ENCODE measurements at regions not wholly inside any gene's neighbourhood (a gene's known extent, or its start where the extent isn't known, plus 50 kb on each side); places are given as distances from the start of the nearest gene placed in this dataset.

DNA sequence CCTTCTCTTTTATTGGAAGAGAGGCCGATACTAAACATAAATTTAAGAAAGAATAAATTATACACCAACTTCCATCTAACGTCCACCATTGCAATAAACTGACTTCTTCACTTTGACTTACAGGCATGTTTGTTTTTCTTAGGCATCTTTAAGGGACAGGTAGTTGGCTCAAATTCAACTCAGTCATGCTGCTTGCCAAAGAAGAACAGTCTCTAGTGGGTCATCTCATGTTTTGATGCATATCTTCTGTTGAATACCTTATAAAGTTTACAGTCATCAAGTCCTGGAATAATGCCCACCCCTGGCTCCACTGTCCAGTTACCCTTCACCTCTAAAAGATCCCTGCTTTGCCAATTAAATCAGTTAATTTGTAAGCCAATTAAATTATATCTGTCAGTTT is 328.2 kb upstream of the GRAMD2B start:
- H3K4me1 Mint-ChIP-seq (ENCODE audit: low read depth): no peaks in the 10 kb centered on the region
- H3K27ac Mint-ChIP-seq: no peak overlapping the region
- POLR2A ChIA-PET: no interaction called here
- peaks cover 14% of the 10 kb centered on the region for H3K9me3 Mint-ChIP-seq
- H3K36me3 Mint-ChIP-seq: no peaks in the 10 kb centered on the region
- no peak overlapping the region for H3K4me3 Mint-ChIP-seq
- CTCF ChIA-PET: no interaction called here
- DNase-seq: no peak
- intact Hi-C loops (cut with micrococcal nuclease): no loop called here
- no peaks in the 10 kb centered on the region for H3K27me3 Mint-ChIP-seq

DNA sequence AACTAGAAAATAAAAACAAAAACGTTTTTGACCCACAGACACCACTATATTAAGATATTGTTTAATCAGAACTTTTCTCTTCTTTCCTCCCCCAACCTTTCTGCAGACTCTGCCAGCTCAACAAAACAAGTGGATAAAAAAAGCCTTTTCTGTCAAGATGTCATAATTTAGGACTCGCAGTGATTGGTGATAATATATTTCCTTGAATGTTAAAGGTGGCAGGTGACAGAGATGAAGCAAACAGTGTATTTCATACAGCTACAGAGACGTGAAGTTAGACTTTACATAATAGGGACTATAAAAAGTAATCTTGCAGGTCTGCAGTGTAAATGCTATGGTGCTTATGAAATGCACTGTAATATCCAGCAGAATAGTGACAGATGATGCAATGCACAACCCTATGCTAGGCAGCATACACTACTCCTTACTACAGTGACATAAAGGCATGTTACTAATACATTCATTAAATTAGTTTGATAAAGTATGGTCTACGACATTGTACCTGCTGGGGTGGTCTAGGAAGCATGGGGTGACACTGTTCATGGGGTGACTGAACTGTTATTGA is 326.7 kb upstream of the GRAMD2B start:
- ChIA-PET CTCF (no interaction called here), POLR2A (no interaction called here)
- Mint-ChIP-seq H3K36me3 (no peaks in the 10 kb centered on the region), H3K4me1 (ENCODE audit: low read depth) (no peaks in the 10 kb centered on the region), H3K27me3 (no peaks in the 10 kb centered on the region), H3K9me3 (peaks cover 7% of the 10 kb centered on the region), H3K4me3 (no peak overlapping the region), H3K27ac (no peak overlapping the region)
- intact Hi-C loops (cut with micrococcal nuclease): no loop called here
- DNase-seq: no peak

DNA sequence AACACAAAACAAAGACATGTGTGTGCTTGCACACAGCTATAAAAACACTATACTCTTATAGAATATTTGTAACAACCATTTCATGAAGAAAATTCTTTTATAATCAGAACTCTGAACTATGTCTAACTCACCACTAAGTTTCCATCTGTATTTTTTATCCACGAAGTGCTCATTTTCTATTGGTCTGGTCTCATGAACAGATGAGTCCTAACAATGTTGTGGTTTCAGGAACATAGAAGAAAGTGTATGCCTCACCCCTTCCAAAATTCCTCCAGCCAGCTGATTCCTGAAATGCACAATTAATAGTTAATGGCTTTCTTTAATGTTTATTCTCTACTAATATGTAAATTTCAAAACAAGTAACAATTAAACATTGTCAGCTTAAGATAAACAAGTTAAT is 325.3 kb upstream of the GRAMD2B start:
- Mint-ChIP-seq H3K4me3 (no peak overlapping the region), H3K27me3 (no peaks in the 10 kb centered on the region), H3K4me1 (ENCODE audit: low read depth) (no peaks in the 10 kb centered on the region), H3K36me3 (no peaks in the 10 kb centered on the region), H3K9me3 (peaks cover 4% of the 10 kb centered on the region), H3K27ac (no peak overlapping the region)
- intact Hi-C loops (cut with micrococcal nuclease): no loop called here
- ChIA-PET CTCF (no interaction called here), POLR2A (no interaction called here)
- DNase-seq: no peak

DNA sequence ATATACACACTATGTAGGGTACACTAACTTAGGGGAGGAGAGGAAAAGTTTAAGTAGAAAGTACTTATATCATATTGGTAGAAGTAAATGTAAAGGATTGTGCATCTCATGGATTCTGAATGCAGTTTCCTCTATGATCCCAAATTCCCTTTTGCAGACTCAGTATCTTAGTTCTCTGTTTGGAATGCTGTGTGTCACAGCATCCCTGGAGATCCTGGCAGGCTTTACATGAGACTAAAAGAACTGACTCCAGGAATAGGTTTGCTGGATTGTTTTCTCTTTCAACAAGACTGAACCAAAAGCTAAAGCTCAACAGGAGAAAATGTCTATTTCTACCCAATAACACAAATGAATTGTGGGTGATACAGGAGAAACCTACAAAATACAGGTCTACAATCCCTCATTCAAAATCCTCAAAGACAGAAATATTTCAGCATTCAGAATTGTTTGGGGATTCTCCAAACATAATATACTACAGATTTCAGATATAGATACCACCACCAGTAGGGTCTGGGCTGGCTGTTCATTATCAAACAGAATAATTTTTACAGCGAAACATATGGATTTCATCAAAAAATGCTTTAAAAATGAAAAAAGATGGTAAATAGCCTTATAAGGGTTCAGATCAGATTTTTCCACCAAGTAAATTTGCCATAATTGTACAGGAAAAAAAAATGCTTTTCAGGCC is 324.7 kb upstream of the GRAMD2B start:
- Mint-ChIP-seq H3K9me3 (peaks cover 4% of the 10 kb centered on the region), H3K27me3 (no peaks in the 10 kb centered on the region), H3K4me1 (ENCODE audit: low read depth) (no peaks in the 10 kb centered on the region), H3K27ac (no peak overlapping the region), H3K36me3 (no peaks in the 10 kb centered on the region), H3K4me3 (no peak overlapping the region)
- ChIA-PET POLR2A (interaction anchor here (0.5 kb wide), 1 partner anchor 418 kb away, joined by 4 read pairs; no protein-coding TSS in a partner anchor), CTCF (no interaction called here)
- DNase-seq: no peak
- intact Hi-C loops (cut with micrococcal nuclease): no loop called here

DNA sequence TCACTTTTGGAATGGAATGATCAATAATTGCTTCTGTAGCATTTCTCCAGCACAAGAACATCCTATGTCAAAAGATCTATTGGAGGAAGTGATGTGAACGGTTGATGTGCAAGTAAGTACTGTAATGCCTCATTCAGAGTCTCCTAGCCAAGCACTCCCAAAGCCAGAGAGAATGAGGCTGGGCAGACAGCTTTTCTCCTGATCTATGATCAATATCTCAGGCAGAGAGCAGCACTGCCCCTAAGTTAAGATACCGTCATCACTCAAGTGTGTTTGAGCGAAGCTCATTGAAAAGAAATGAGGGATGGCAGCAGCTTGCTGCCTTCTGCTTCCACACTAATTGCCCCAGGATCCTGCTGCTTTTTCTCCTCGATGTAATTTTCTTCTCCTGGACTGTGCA is 324.1 kb upstream of the GRAMD2B start:
- intact Hi-C loops (cut with micrococcal nuclease): no loop called here
- H3K27ac Mint-ChIP-seq: no peak overlapping the region
- ChIA-PET POLR2A (interaction anchor here (0.5 kb wide), 1 partner anchor 418 kb away, joined by 4 read pairs; no protein-coding TSS in a partner anchor), CTCF (no interaction called here)
- H3K4me1 Mint-ChIP-seq (ENCODE audit: low read depth): no peaks in the 10 kb centered on the region
- H3K4me3 Mint-ChIP-seq: no peak overlapping the region
- H3K9me3 Mint-ChIP-seq: peaks cover 4% of the 10 kb centered on the region
- no peak for DNase-seq
- no peaks in the 10 kb centered on the region for H3K27me3 Mint-ChIP-seq
- no peaks in the 10 kb centered on the region for H3K36me3 Mint-ChIP-seq

DNA sequence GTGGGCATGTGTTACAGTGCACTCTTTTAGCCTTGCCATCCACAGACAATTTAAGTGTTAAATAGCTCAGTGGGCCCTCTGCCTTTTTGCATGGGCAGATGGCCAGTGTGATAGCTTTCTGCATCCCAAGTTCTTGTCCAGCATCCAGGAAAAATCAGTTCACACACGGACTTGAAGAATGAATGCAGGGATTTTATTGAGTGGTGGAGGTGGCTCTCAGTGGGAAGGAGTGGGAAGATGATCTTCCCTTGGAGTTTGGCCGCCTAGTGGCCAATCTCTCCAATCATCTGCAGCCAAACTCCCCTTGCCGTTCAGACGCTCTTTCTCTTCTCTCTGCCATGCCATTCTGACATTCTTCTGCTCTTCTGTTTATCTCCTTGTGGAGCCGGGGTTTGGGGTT is 322.4 kb upstream of the GRAMD2B start:
- intact Hi-C loops (cut with micrococcal nuclease): no loop called here
- H3K4me1 Mint-ChIP-seq (ENCODE audit: low read depth): no peaks in the 10 kb centered on the region
- H3K27me3 Mint-ChIP-seq: no peaks in the 10 kb centered on the region
- H3K4me3 Mint-ChIP-seq: no peak overlapping the region
- ChIA-PET CTCF (no interaction called here), POLR2A (no interaction called here)
- DNase-seq: no peak
- H3K36me3 Mint-ChIP-seq: no peaks in the 10 kb centered on the region
- H3K9me3 Mint-ChIP-seq: peaks cover 4% of the 10 kb centered on the region
- no peak overlapping the region for H3K27ac Mint-ChIP-seq

DNA sequence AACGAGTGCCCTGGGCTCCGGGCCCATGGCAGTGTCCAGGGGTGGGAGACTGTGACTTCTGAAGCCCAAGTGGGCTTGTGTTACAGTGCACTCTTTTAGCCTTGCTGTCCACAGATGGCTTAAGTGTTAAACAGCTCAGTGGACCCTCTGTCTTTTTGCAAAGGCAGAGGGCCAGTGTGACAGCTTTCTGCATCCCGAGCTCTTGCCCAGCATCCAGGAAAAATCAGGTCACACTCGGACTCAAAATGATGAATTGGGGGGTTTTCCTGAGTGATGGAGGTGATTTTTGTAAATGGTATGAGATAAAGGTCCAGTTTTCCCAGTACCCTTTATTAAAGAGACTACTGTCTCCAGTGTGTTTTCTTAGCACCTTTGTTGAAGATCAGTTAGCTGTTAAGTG is 321.3 kb upstream of the GRAMD2B start:
- no peak for DNase-seq
- no peak overlapping the region for H3K4me3 Mint-ChIP-seq
- no peaks in the 10 kb centered on the region for H3K4me1 Mint-ChIP-seq (ENCODE audit: low read depth)
- peaks cover 3% of the 10 kb centered on the region for H3K9me3 Mint-ChIP-seq
- intact Hi-C loops (cut with micrococcal nuclease): no loop called here
- POLR2A ChIA-PET: no interaction called here
- H3K27ac Mint-ChIP-seq: no peak overlapping the region
- H3K36me3 Mint-ChIP-seq: no peaks in the 10 kb centered on the region
- CTCF ChIA-PET: interaction anchor here (0.7 kb wide), 1 partner anchor 151 kb away, joined by 3 read pairs; no protein-coding TSS in a partner anchor
- H3K27me3 Mint-ChIP-seq: no peaks in the 10 kb centered on the region

DNA sequence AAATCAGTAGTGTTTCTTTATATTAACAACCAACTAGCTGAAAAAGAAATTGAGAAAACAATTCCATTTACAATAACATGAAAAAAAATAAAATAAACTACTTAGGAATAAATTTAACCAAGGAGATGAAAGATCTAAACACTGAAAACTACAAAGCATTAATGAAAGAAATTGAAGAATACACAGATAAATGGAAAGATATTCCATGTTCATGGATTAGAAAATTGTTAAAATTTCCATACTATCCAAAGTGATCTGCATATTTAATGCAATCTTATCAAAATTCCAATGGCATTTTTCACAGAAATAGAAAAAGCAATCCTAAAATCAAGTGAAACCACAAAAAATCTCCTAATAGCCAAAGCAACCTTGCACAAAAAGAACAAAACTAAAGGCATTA is 320.2 kb upstream of the GRAMD2B start:
- ChIA-PET CTCF (no interaction called here), POLR2A (no interaction called here)
- no peaks in the 10 kb centered on the region for H3K36me3 Mint-ChIP-seq
- no peaks in the 10 kb centered on the region for H3K4me1 Mint-ChIP-seq (ENCODE audit: low read depth)
- H3K9me3 Mint-ChIP-seq: no peaks in the 10 kb centered on the region
- H3K4me3 Mint-ChIP-seq: no peak overlapping the region
- no peak for DNase-seq
- H3K27me3 Mint-ChIP-seq: no peaks in the 10 kb centered on the region
- no peak overlapping the region for H3K27ac Mint-ChIP-seq
- intact Hi-C loops (cut with micrococcal nuclease): no loop called here

DNA sequence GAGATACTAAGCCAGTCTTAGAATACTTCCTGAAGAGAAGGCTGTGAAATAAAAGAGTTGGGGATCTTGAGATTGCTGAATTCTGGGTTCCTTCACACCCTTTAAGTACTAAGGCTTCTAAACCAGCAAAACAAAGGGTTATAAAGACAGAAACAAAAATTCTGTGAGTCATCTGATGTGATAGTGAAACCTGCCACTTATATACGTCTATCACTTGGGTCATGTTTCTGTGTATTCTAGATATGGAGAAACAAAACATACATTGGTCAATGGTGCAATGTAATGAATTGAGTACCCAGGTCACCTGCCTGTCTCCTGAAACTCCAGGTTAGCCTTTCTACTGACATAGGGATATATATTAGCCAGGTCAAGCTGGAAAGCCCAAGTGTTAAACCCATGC is 319.3 kb upstream of the GRAMD2B start:
- no peaks in the 10 kb centered on the region for H3K4me1 Mint-ChIP-seq (ENCODE audit: low read depth)
- no peak overlapping the region for H3K27ac Mint-ChIP-seq
- no peak overlapping the region for H3K4me3 Mint-ChIP-seq
- no peaks in the 10 kb centered on the region for H3K27me3 Mint-ChIP-seq
- H3K36me3 Mint-ChIP-seq: no peaks in the 10 kb centered on the region
- intact Hi-C loops (cut with micrococcal nuclease): no loop called here
- no peak for DNase-seq
- no peaks in the 10 kb centered on the region for H3K9me3 Mint-ChIP-seq
- ChIA-PET CTCF (no interaction called here), POLR2A (no interaction called here)

DNA sequence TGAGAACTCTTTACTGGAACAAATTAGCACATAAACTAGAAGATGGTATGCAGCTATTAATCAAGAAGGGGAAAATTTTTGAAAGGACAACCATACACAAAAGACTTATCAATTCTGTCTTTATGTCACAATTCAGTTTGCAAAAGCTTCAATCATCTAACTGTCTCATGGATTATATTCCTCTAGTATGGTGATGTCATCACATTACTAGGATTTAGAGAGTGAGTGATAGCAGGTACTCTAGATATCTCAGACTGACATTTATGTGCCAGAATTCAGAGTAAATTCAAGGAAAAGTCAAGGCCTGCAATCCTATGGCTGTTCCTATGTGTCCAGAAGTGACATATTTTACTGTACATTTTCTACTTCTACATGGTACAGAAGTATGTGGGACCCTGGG is 318.9 kb upstream of the GRAMD2B start:
- Mint-ChIP-seq H3K27ac (no peak overlapping the region), H3K27me3 (no peaks in the 10 kb centered on the region), H3K4me3 (no peak overlapping the region), H3K4me1 (ENCODE audit: low read depth) (no peaks in the 10 kb centered on the region), H3K36me3 (no peaks in the 10 kb centered on the region), H3K9me3 (no peaks in the 10 kb centered on the region)
- intact Hi-C loops (cut with micrococcal nuclease): no loop called here
- POLR2A ChIA-PET: no interaction called here
- DNase-seq: no peak
- CTCF ChIA-PET: no interaction called here

DNA sequence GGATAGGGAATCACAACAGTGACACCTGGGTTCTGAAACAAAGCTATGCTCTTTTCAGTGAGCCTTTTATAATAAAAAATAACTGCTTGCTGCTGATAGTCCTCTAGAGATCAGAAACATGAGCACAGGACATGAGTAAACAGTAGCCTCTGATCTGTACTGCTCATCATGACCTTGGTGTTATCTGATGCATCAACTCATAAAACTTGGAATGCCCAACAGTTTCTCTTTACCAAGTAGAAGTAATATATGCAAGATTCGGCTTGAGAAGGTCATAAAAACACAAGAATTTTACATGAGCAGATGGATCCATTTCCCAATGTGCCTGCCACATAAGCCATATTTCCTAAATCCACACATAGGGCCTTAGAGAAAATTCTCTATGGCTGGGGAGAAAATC is 318.3 kb upstream of the GRAMD2B start:
- no peak overlapping the region for H3K27ac Mint-ChIP-seq
- POLR2A ChIA-PET: no interaction called here
- intact Hi-C loops (cut with micrococcal nuclease): no loop called here
- no peaks in the 10 kb centered on the region for H3K4me1 Mint-ChIP-seq (ENCODE audit: low read depth)
- no peaks in the 10 kb centered on the region for H3K36me3 Mint-ChIP-seq
- no peak for DNase-seq
- H3K4me3 Mint-ChIP-seq: no peak overlapping the region
- H3K9me3 Mint-ChIP-seq: no peaks in the 10 kb centered on the region
- H3K27me3 Mint-ChIP-seq: no peaks in the 10 kb centered on the region
- CTCF ChIA-PET: no interaction called here

DNA sequence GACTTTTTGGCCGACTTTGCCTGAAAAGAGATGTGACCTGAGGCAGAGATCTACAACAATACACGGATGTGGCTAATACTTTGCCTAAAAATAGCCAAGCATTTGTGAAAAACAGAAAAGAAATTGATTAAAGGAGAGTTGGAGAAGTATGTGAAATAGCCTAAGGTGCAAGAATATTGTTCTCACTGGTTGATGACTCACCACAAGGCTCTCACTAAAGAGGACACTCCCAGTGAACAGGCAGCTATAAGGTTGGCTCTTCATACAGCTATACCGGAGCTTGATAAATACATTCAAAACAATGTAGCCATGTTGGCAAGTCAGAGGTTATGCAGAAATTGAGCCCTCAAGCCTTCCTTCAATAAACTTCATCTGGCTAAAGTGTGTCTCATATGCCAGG is 317.2 kb upstream of the GRAMD2B start:
- CTCF ChIA-PET: no interaction called here
- Mint-ChIP-seq H3K27ac (no peak overlapping the region), H3K36me3 (no peaks in the 10 kb centered on the region), H3K9me3 (no peaks in the 10 kb centered on the region), H3K4me1 (ENCODE audit: low read depth) (no peaks in the 10 kb centered on the region), H3K4me3 (no peak overlapping the region), H3K27me3 (no peaks in the 10 kb centered on the region)
- POLR2A ChIA-PET: no interaction called here
- intact Hi-C loops (cut with micrococcal nuclease): no loop called here
- no peak for DNase-seq

DNA sequence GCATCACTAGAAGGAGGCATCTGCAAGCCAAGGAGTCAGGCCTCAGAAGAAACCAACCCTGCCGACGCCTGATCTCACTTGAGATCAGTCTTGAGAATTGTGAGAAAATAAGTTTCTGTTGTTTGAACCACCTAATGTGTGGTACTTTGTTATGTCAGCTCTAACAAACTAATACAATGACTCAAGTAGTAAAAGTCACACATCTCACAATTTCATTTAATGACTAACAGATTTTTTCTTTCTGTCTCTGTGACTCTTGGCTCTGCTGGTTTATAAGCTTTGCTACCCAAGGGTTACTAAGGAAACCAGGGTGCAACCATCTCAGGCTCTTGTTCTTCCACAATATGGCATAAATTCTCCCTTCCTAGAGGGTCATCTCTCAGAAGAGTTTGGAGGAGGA is 315.8 kb upstream of the GRAMD2B start:
- intact Hi-C loops (cut with micrococcal nuclease): no loop called here
- DNase-seq: no peak
- ChIA-PET CTCF (no interaction called here), POLR2A (no interaction called here)
- Mint-ChIP-seq H3K27ac (no peak overlapping the region), H3K4me3 (no peak overlapping the region), H3K4me1 (ENCODE audit: low read depth) (no peaks in the 10 kb centered on the region), H3K27me3 (no peaks in the 10 kb centered on the region), H3K9me3 (peaks cover 7% of the 10 kb centered on the region), H3K36me3 (no peaks in the 10 kb centered on the region)

All from activated CD4-positive, alpha-beta memory T cell treated with anti-CD3 and anti-CD28 coated beads for 36 hours (primary cell).